SK-N-SH (cell line): ENCODE measurements at regions not wholly inside any gene's neighbourhood (a gene's known extent, or its start where the extent isn't known, plus 50 kb on each side); places are given as distances from the start of the nearest gene placed in this dataset.

Experiments used
- CTCF ChIA-PET: fragments of 300-600, 350-600 bp; formaldehyde crosslinking; extraction: SDS; loops from one replicate; lab custom pipeline; 2021; lab: Yijun Ruan, JAX
- POLR2A ChIA-PET: fragments of 350-600 bp; sonication (Branson Sonifier 250); formaldehyde crosslinking; extraction: SDS; loops from one replicate; lab custom pipeline; 2020; ENCODE audit warnings: antibody characterized with exemption, inconsistent platforms; lab: Yijun Ruan, JAX
- DNase-seq: peaks from one replicate; pipeline ENCODE4 v3.0.0; 2012
- H2AFZ ChIP-seq: fragments of 200-600 bp; sonication (generic); 2 replicates; pipeline ENCODE4 v1.8.1; 2016; ENCODE audit warnings: antibody characterized with exemption, mild to moderate bottlenecking, low read depth
- H3F3A ChIP-seq: fragments of 200-600 bp; sonication (generic); replicated peaks from 2 replicates; pipeline ENCODE3; 2016; ENCODE audit warnings: antibody characterized with exemption, mild to moderate bottlenecking; ENCODE audit not compliant: insufficient read depth
- H3K27ac ChIP-seq, 2 experiments: fragments of 200-500 bp in 1 of 2; fragments of 200-600 bp in 1 of 2; sonication (Bioruptor generic) in 1 of 2; sonication (generic), shearing (Covaris generic) in 1 of 2; 2 replicates each; pipeline versions ENCODE4 v1.5.1 to v1.6.1; 2014 to 2016; ENCODE audit warnings: low read depth in 2 of 2, inconsistent platforms in 1 of 2, low read length in 1 of 2, mild to moderate bottlenecking in 1 of 2, mixed read lengths in 1 of 2
- H3K27me3 ChIP-seq: fragments of 200-600 bp; sonication (generic), shearing (Covaris generic); 2 replicates; pipeline ENCODE4 v1.6.1; 2016; ENCODE audit warnings: mixed run types; ENCODE audit not compliant: insufficient read depth
- H3K36me3 ChIP-seq, 2 experiments: fragments of 200-500 bp in 1 of 2; fragments of 200-600 bp in 1 of 2; sonication (Bioruptor generic) in 1 of 2; sonication (generic) in 1 of 2; replicated peaks in 1 of 2; 2 replicates each; pipeline versions ENCODE3 to v1.5.1; 2014 to 2016; ENCODE audit warnings: low read length in 1 of 2, mild to moderate bottlenecking in 1 of 2; ENCODE audit not compliant: insufficient read depth in 2 of 2, control insufficient read depth in 1 of 2
- H3K4me1 ChIP-seq, 2 experiments: fragments of 200-500 bp in 1 of 2; fragments of 200-600 bp in 1 of 2; sonication (Bioruptor generic) in 1 of 2; sonication (generic), shearing (Covaris generic) in 1 of 2; 2 replicates each; pipeline versions ENCODE4 v1.5.1 to v1.6.1; 2014 to 2016; ENCODE audit warnings: low read depth in 1 of 2, low read length in 1 of 2, mixed run types in 1 of 2; ENCODE audit not compliant: insufficient read depth in 2 of 2, control insufficient read depth in 1 of 2
- H3K4me2 ChIP-seq: fragments of 200-600 bp; sonication (generic), shearing (Covaris generic); 2 replicates; pipeline ENCODE4 v1.6.1; 2017; ENCODE audit warnings: mixed run types
- H3K4me3 ChIP-seq, 2 experiments: fragments of 200-500 bp in 1 of 2; fragments of 200-600 bp in 1 of 2; sonication (Bioruptor generic) in 1 of 2; sonication (generic), shearing (Covaris generic) in 1 of 2; 2 replicates each; pipeline versions ENCODE4 v1.5.1 to v1.8.1; 2014 to 2016; ENCODE audit warnings: low read depth in 2 of 2, inconsistent platforms in 1 of 2, low read length in 1 of 2, mild to moderate bottlenecking in 1 of 2, mixed read lengths in 1 of 2, moderate library complexity in 1 of 2
- H3K79me2 ChIP-seq: fragments of 200-600 bp; sonication (generic); 2 replicates; pipeline ENCODE4 v1.8.1; 2017; ENCODE audit warnings: mild to moderate bottlenecking; ENCODE audit not compliant: insufficient read depth
- H3K9ac ChIP-seq: fragments of 200-600 bp; sonication (generic); 2 replicates; pipeline ENCODE4 v1.6.1; 2017; ENCODE audit warnings: mixed run types
- H3K9me2 ChIP-seq: fragments of 200-600 bp; sonication (generic); 2 replicates; pipeline ENCODE4 v1.6.1; 2017; ENCODE audit warnings: mixed run types
- H3K9me3 ChIP-seq: fragments of 200-600 bp; sonication (generic); 2 replicates; pipeline ENCODE4 v1.6.1; 2017; ENCODE audit warnings: mixed run types, mild to moderate bottlenecking, moderate library complexity
- H4K20me1 ChIP-seq: fragments of 200-600 bp; sonication (generic); 2 replicates; pipeline ENCODE4 v1.6.1; 2017; ENCODE audit warnings: mild to moderate bottlenecking, mixed run types; ENCODE audit not compliant: insufficient read depth
- CHD2 ChIP-seq: fragments of 150-350 bp; IDR thresholded peaks from 2 replicates; pipeline ENCODE4 v1.6.1; 2018; ENCODE audit warnings: low read length; ENCODE audit not compliant: partially characterized antibody
- CTCF ChIP-seq: fragments of 200-600 bp; sonication (generic); IDR thresholded peaks from 2 replicates; pipeline ENCODE4 v1.6.1; 2017; ENCODE audit warnings: antibody characterized with exemption, mild to moderate bottlenecking, moderate library complexity
- EZH2phosphoT487 ChIP-seq: fragments of 200-600 bp; sonication (generic); IDR thresholded peaks from 2 replicates; pipeline ENCODE4 v1.6.1; 2017; ENCODE audit warnings: low read depth, mixed run types, mild to moderate bottlenecking, antibody characterized with exemption, moderate library complexity, borderline replicate concordance
- FOSL2 ChIP-seq: IDR thresholded peaks from 2 replicates; pipeline ENCODE4 v1.4.0; 2012; ENCODE audit warnings: low read depth, mild to moderate bottlenecking, moderate library complexity, borderline replicate concordance
- FOXJ3 ChIP-seq: sonication (generic); formaldehyde crosslinking; IDR thresholded peaks from 2 replicates; pipeline ENCODE4 v1.5.1; 2020; ENCODE audit warnings: mild to moderate bottlenecking, missing genetic modification reagents
- FOXM1 ChIP-seq: IDR thresholded peaks from 2 replicates; pipeline ENCODE4 v1.4.0; 2012; ENCODE audit warnings: low read depth, mild to moderate bottlenecking
- GABPA ChIP-seq: IDR thresholded peaks from 2 replicates; pipeline ENCODE4 v1.4.0; 2012; ENCODE audit warnings: low read depth, mild to moderate bottlenecking
- GATA2 ChIP-seq: sonication (generic); formaldehyde crosslinking; IDR thresholded peaks from 2 replicates; pipeline ENCODE4 v1.5.0; 2020; ENCODE audit warnings: mild to moderate bottlenecking, missing genetic modification reagents
- IRF3 ChIP-seq: fragments of 150-350 bp; IDR thresholded peaks from 2 replicates; pipeline ENCODE4 v1.6.1; 2016; ENCODE audit warnings: mild to moderate bottlenecking, low read depth, low read length
- JUND ChIP-seq: IDR thresholded peaks from 2 replicates; pipeline ENCODE4 v1.4.0; 2012
- NFIC ChIP-seq: IDR thresholded peaks from 2 replicates; pipeline ENCODE4 v1.4.0; 2012; ENCODE audit warnings: borderline replicate concordance
- NRF1 ChIP-seq: IDR thresholded peaks from 2 replicates; pipeline ENCODE4 v1.6.1; 2012; ENCODE audit warnings: low read depth, mild to moderate bottlenecking, low read length
- RAD21 ChIP-seq: IDR thresholded peaks from 2 replicates; pipeline ENCODE4 v1.6.1; 2012; ENCODE audit warnings: mild to moderate bottlenecking, low read length
- RCOR1 ChIP-seq: fragments of 150-350 bp; IDR thresholded peaks from 2 replicates; pipeline ENCODE4 v1.6.1; 2017; ENCODE audit warnings: antibody characterized with exemption, low read length
- RFX5 ChIP-seq: IDR thresholded peaks from 2 replicates; pipeline ENCODE4 v1.6.1; 2012; ENCODE audit warnings: mild to moderate bottlenecking, improper control_type of control experiment, low read length
- RXRA ChIP-seq: IDR thresholded peaks from 2 replicates; pipeline ENCODE4 v1.4.0; 2012; ENCODE audit warnings: low read depth, mild to moderate bottlenecking, borderline replicate concordance
- SIN3A ChIP-seq: IDR thresholded peaks from 2 replicates; pipeline ENCODE4 v1.6.1; 2012; ENCODE audit warnings: low read depth, mild to moderate bottlenecking, low read length, moderate library complexity, borderline replicate concordance
- SMC3 ChIP-seq: IDR thresholded peaks from 2 replicates; pipeline ENCODE4 v1.6.1; 2012; ENCODE audit warnings: low read depth, low read length, improper control_type of control experiment
- TAF1 ChIP-seq: IDR thresholded peaks from 2 replicates; pipeline ENCODE4 v1.6.1; 2012; ENCODE audit warnings: low read depth, mild to moderate bottlenecking, low read length, moderate library complexity, borderline replicate concordance
- TEAD4 ChIP-seq: IDR thresholded peaks from 2 replicates; pipeline ENCODE4 v1.4.0; 2012; ENCODE audit warnings: mild to moderate bottlenecking, borderline replicate concordance; ENCODE audit not compliant: insufficient read depth
- YY1 ChIP-seq: IDR thresholded peaks from 2 replicates; pipeline ENCODE4 v1.4.0; 2012; ENCODE audit warnings: low read depth, mild to moderate bottlenecking
- WGBS: methylation state at CpG from one replicate; pipeline ENCODE4 v1.1.6; 2017; ENCODE audit warnings: low lambda C conversion rate; 5-methylcytosine and 5-hydroxymethylcytosine counted together
- TF ChIP-seq, protein P1 (sequence below): IDR thresholded peaks from 2 replicates; pipeline ENCODE4; 2012

DNA sequence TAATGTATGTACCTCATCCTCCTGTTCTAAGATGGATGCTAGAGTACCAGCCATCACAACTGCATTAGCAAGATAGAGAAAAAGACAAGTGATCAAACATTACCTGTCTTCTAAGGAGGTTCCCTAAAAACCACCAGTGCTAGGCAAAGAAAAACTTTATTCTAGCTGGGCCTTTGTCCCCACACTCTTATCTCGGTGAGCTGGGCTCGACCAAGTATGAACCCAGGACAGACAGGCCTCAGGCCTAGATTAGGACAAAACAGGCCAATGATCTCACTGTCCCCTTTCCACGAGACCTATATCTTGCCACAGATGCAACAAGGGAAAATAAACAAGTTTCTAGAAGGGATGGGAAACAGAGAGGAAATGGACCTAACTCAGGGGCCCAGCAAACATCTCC, 127.6 kb upstream of the PKDCC start:
- H3K4me1 ChIP-seq = peaks cover 0 to 10% of the 10 kb centered on the region in 2 experiments; a peak in 1 of 4 replicates
- no peaks in the 10 kb centered on the region for H3K9me3 ChIP-seq
- POLR2A ChIA-PET = no interaction called here
- H3K36me3 ChIP-seq = no peaks in the 10 kb centered on the region
- CTCF ChIA-PET = interaction anchor here (0.7 to 2.1 kb wide), 6 partner anchors 10 to 153 kb away, joined by 3 to 6 read pairs (median 4); no protein-coding TSS in a partner anchor
- H3K9ac ChIP-seq = no peak overlapping the region
- H3K4me3 ChIP-seq = no peak overlapping the region
- no peaks in the 10 kb centered on the region; the same call in 1 of the 2 replicates for H3K27me3 ChIP-seq
- WGBS = 54% methylated on average over 3 of the region's 3 CpGs
- H3K9me2 ChIP-seq = no peaks in the 10 kb centered on the region
- no peak for DNase-seq
- no peak overlapping the region for H2AFZ ChIP-seq
- no peaks in the 10 kb centered on the region for H3F3A ChIP-seq
- no peaks in the 10 kb centered on the region for H4K20me1 ChIP-seq
- H3K4me2 ChIP-seq = no peak overlapping the region
- TF ChIP-seq CHD2 (no peak), SMC3 (no peak), FOXJ3 (no peak), GABPA (no peak), TAF1 (no peak), IRF3 (no peak), SIN3A (no peak), RFX5 (no peak), RAD21 (no peak), YY1 (no peak), RXRA (no peak), TEAD4 (no peak), RCOR1 (no peak), NRF1 (no peak)
- TF ChIP-seq, protein P1, sequence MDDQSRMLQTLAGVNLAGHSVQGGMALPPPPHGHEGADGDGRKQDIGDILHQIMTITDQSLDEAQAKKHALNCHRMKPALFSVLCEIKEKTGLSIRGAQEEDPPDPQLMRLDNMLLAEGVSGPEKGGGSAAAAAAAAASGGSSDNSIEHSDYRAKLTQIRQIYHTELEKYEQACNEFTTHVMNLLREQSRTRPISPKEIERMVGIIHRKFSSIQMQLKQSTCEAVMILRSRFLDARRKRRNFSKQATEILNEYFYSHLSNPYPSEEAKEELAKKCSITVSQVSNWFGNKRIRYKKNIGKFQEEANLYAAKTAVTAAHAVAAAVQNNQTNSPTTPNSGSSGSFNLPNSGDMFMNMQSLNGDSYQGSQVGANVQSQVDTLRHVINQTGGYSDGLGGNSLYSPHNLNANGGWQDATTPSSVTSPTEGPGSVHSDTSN = no peak
- H3K27ac ChIP-seq = no peak overlapping the region
- no peaks in the 10 kb centered on the region for H3K79me2 ChIP-seq

- Histone ChIP-seq H3K9me3 (no peaks in the 10 kb centered on the region), H3K9ac (no peak overlapping the region), H3K9me2 (no peaks in the 10 kb centered on the region), H3K4me1 (peaks cover 0 to 10% of the 10 kb centered on the region in 2 experiments; a peak in 1 of 4 replicates), H3K27ac (no peak overlapping the region), H3K4me2 (no peak overlapping the region), H3F3A (no peaks in the 10 kb centered on the region), H3K4me3 (no peak overlapping the region), H3K79me2 (no peaks in the 10 kb centered on the region), H3K36me3 (no peaks in the 10 kb centered on the region), H4K20me1 (no peaks in the 10 kb centered on the region), H3K27me3 (no peaks in the 10 kb centered on the region; the same call in 1 of the 2 replicates), H2AFZ (no peak overlapping the region)
- WGBS = 58% methylated on average over 2 of the region's 2 CpGs
- ChIA-PET POLR2A (no interaction called here), CTCF (interaction anchor here (0.7 to 2.1 kb wide), 5 partner anchors 17 to 153 kb away, joined by 3 to 6 read pairs (median 4); no protein-coding TSS in a partner anchor)
- TF ChIP-seq EZH2phosphoT487 = no peak
- TF ChIP-seq FOXM1 = no peak
- no peak for TF ChIP-seq FOSL2
- no peak for TF ChIP-seq GATA2 (CRISPR knock-in tag)
- TF ChIP-seq JUND = no peak
- no peak for TF ChIP-seq FOXJ3
- TF ChIP-seq TAF1 = no peak
- no peak for TF ChIP-seq IRF3
- no peak for TF ChIP-seq TEAD4
- TF ChIP-seq NFIC = no peak
- TF ChIP-seq CTCF = no peak
- DNase-seq = no peak
These were observed 127.0 kb upstream of the PKDCC start for GRCh38 chr2:41920812-41921211.
